ENCODE measurements at regions not wholly inside any gene's neighbourhood (a gene's known extent, or its start where the extent isn't known, plus 50 kb on each side); places are given as distances from the start of the nearest gene placed in this dataset.
"Not testable (repeated sequence)": the region's sequence is repeated elsewhere in the genome, so short reads cannot be mapped to it uniquely, and the experiment has no call there.

DNA sequence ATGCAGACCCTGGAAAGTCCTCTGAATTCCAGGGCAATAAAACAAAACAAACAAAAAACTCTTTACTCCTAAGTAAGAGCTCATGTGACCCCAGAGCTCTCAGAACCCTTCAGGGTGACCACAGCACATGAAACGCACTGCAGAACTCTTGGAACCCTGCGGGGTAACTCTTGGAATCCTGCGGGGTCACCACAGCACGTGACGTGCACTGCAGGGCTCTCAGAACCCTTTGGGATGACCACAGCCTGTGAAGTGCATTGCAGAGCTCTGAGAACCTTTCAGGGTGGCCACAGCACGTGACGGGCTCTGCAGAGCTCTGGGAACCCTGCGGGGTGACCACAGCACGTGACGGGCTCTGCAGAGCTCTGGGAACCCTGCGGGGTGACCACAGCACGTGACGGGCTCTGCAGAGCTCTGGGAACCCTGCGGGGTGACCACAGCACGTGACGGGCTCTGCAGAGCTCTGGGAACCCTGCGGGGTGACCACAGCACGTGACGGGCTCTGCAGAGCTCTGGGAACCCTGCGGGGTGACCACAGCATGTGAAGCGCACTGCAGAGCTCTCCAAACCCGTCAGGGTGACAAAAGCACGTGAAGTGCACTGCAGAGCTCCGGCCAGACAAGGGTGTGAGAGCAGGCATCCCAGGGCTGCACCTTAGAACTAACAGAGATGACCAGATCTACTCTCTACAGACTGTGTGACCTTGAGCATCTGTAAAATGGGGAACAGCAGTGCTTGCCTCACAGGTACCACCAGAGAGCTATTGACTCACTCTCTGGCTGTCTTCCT, 110.1 kb downstream of the ADRA2C start:
- not testable (repeated sequence) for DNase-seq (ENCODE audit: low read depth in 4 of 4, low spot score in 2 of 4)

DNA sequence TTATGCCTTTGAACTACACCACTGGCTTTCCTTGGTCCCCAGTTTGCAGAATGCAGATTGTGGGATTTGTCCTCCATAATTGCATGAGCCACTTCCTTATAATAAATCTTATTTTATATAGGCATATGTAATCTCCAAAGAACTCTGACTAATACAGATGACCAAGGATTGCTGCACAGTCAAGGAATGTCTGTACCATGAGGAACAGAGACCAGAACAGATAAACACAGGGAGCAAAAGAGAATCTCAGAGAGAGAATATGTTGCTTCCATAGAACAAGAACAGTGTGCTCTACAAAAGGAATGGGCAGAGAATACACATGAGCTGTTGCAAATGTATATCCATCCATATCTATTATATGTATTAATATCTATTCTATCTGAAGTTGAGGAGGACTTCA, 111.1 kb downstream of the ADRA2C start:
- DNase-seq (ENCODE audit: low read depth in 4 of 4, low spot score in 2 of 4), result no peak

DNA sequence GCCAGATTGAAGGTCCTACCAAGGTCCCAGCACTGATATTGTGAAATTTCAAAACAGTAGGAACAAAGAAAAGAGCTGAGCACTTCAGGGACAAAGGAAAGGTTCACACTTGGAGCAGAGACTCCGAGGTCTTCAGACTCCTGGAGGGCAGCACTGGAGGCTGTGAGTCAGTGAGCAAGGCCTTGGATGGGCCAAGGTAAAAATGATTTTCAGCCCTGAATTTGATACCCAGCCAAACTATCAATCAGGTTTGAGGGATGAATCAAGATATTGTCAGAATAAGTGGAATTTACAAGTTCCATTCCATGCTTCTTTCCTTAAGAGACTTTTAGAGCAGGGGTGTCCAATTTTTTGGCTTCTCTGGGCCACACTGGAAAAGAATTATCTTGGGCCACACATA, 111.7 kb downstream of the ADRA2C start:
- no peak for DNase-seq (ENCODE audit: low read depth in 4 of 4, low spot score in 2 of 4)

DNA sequence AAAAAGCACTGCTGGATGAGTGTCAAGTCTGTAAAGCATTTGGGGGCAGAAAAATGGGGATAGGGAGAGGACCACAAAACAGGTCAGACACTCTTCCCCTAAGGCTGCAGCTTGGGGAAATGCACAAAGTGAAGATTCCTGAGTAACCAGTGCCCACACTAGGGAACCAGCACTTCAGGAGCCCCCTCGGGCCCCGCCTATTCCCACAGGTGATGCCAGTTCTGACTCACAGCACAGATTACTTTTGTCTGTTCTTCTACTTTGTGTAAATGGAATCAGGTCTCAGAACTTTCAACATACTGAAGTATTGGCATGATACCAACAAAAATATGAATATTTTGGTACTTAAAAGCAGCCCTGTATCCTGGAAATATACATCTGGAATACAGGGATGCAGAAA, 112.5 kb downstream of the ADRA2C start:
- DNase-seq (ENCODE audit: low read depth in 4 of 4, low spot score in 2 of 4), result no peak

DNA sequence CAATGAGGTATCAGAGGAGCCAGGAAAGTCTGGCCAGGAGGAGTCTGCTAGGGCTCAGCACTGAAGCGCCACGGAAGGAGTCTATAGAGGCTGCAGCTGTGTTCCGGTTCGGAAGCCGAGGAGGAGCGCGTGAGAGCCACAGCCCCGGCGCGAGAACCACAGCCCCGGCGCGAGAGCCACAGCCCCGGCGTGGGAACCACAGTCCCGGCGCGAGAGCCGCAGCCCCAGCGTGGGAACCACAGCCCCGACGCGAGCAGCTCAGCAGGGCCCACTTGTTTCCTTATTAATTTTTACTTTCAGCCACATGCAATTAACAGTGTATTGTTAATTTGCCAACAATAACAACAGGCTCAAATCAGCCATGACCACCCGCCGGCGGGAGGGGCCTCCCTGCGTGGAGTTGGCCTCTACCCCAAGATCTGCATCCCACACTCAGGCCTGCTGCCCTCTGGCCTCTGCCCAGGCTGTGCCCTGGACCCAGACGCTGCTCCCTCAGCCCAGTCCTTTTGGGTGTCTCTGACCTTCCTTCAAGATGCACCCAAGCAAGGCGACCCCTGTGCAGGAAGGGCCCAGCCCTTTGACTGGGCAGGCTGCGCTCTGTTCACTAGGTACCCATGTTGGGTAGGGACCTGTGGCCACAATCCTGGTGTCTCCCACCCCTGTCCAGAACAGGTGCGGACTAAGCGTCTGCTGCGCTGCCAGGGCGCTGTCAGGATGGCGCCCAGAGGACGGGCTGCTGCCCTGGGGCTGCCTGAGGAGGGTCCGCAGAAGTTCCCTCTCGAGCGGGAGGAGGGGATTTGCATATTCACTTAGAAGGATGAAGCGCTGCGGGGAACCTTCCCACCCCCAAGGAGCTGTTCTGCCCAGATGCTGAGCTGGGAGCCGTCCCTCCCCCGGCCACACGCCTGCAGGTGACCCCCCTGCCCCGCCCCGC, 113.8 kb downstream of the ADRA2C start:
- DNase-seq (ENCODE audit: low read depth in 4 of 4, low spot score in 2 of 4), result no peak

DNA sequence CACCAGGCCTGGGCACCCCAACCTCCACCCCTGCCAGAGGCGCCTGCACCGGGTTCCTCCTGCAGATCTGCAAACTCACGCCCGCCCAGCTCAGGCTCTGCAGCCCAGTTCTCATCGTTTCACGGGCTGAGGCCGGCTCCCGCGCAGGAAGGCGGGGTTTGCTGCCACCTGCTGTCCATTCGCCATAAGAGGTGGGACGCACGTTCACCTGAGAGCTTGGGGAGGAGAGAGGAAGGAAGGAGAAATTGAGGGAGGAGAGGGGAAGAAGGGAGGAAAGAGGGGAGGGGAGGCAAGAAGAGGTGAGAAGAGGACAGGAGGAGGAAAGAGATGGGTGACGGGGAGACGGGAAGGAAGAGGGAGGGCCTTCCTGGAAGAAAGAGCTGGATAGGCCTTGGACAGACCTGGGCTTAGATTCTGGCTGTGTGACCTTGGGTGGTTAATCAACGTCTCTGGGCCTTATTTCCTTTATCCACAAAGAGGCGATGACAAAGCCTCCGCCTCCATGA, 114.5 kb downstream of the ADRA2C start:
- peak in 3 of 4 donors; percentile 47 to 65 (median 56) for DNase-seq (ENCODE audit: low read depth in 4 of 4, low spot score in 2 of 4)

DNA sequence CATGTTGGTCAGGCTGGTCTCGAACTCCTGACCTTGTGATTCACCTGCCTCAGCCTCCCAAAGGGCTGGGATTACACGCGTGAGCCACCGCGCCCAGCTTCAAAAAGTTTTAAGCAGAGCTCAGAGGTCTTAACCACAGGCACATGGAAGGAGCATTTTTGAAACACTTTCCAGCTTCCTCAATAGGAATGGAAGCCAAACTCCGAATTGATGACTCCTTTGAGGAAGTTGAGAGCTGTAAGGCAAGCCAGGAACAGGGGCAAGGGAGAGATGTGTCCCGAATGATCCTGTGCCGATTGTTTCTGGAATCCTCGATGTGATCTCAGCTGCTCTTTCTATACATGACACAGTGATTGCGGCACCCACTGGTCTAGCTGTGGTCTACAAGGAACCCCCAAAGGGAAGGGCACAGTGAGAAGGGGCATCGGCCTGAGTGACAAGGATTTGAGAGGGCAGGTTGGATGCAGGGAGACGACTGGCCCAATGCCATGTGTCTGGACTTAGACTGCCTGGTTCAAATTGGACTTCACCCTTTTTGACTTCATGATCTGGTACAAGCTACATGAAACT, 116.2 kb downstream of the ADRA2C start:
- DNase-seq (ENCODE audit: low read depth in 4 of 4, low spot score in 2 of 4), result not testable (repeated sequence)

DNA sequence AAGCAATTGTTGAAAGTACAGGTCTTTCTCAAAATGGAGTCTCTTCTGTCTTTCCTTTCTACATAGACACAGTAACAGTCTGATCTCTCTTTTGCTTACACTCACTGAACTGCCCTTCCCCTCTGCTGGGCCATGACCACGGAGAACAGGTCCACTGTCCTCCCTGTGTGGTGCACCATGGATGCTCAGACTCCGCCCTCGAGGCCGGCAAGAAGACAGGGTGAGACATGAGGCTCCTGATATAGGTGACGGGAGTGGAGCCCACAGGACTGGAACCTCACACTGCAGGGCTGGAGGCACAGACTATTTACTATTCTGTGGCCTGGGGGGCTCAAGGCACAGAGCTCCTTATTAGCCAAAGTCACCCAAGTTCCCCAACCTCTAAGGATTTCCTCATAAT, 118.1 kb downstream of the ADRA2C start:
- DNase-seq (ENCODE audit: low read depth in 4 of 4, low spot score in 2 of 4), result not testable (repeated sequence)

DNA sequence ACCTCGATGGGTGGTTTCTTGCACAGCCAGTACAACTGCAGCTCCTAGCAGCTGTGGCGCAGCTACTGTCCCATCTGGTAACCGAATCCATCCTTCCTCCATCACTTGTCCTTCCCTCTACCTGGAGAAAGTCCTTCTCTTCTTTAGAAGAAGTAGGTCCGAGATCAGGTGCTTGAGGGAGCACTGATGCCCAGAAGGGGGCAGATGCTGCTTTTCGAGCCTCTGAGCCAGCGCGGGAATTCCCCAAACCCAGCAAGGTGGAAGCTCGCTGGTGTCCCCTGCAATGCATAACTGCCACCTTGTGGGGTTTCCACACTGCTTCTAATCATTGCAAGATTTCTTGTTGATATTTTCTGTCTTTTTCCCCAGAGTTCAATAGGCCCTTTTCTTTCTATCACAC, 127.4 kb downstream of the ADRA2C start:
- not testable (repeated sequence) for DNase-seq (ENCODE audit: low read depth in 4 of 4, low spot score in 2 of 4)

DNA sequence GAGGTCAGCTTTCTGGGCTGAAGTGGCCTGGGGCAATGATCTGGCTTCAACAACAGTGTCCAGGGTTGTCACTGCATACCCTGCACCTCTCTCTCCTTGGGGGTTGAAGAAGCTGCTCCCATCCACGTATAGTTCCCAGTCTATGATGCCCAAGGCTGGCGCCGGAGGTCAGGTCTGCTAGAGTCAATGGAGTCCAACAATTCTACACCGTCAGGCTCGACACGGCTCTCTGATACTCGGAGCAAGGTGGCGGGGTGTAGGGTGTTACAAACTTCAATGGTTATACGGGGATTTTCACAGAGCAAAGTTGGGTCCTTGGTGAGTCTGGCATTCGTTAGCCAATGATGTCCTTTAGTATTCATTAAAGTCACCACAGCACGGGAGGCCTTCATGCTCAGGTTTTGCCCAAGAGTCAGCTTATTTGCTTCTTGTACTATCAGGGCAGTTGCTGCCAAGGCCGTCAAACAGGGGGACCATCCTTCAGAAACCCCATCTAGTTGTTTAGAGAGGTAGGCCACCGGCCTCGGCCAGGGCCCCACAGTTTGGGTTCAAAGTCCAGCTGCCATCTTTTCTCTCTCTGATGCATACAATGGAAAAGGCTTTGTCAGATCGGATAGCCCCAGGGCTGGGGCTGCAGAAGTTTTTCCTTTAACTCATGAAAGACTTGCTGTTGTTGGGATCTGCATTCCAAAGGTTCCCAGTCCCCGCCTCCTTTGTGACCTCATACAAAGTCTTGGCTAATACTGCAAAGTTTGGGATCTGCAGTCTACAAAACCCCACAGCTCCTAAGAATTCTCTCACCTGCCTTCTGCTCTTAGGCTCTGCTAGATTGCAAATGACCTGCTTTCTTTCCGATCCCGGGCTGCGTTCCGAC, 128.1 kb downstream of the ADRA2C start:
- DNase-seq (ENCODE audit: low read depth in 4 of 4, low spot score in 2 of 4), result not testable (repeated sequence)

DNA sequence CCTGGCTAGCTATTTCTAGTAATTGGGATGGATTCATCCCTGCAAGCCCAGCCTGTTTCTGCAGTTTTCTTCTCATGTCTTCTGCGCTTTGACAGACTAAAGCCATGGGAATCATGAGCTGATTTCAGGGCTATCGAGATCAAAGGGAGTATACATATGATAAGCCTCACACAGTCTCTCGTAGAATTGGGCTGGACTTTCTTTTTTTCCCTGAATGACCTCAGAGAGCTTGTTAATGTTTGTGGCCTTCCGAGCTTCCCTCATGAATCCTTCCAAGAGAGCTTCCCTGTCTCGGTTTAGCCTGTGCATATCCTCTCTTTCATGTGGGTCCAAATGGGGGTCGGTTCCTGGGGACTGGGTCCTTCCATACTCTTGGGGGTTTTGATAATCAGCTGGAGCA, 130.3 kb downstream of the ADRA2C start:
- DNase-seq (ENCODE audit: low read depth in 4 of 4, low spot score in 2 of 4), result no peak

DNA sequence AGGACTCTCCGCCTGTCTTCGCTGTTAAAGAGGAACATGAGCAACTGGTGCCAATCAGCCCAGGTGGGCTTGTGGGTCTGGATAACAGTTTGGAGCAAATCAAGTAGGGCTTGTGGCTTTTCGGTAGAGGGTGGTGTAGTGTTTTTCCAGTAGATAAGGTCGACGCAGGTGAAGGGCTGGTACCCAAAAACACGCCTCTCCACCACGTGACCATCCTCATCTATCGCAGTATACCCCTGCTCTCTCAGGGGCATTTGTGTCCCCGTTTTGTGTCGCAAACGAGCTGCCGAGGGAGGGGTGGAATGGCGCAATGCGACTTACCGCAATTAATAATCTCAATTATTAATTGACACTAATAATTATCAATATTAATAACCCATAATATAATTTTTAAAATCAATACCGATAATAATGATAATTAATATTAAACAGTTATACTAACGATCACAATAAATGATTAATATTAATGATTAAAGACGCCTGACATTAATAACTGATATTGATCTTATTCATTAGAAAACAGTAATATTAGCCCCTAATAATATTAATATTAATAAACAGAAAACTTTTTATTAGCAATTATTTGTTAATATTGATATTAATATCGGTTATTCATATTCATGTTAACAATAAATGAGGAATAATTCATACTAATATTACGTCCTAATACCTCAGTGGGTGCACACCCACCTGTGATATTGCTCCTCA, 130.8 kb downstream of the ADRA2C start:
- DNase-seq (ENCODE audit: low read depth in 4 of 4, low spot score in 2 of 4), result not testable (repeated sequence)

DNA sequence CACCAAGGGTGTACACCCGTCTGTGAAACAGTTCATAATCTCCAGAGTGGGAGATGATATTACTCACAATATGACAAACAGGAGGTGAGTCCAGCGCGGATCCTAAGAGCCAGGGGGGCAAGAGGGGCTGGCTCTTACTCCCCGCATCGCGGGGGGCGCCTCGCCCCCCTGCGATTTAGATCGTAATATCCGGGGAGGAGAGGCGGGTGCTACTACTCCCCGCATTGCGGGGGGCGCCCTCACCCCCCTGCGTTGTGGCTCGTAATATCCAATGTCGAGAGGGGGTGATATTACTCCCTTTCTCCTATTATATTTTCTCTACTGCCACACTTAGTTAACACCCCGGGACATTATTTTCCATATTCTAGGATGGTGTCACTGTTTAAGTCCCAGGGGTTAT, 131.9 kb downstream of the ADRA2C start:
- DNase-seq (ENCODE audit: low read depth in 4 of 4, low spot score in 2 of 4), result no peak

DNA sequence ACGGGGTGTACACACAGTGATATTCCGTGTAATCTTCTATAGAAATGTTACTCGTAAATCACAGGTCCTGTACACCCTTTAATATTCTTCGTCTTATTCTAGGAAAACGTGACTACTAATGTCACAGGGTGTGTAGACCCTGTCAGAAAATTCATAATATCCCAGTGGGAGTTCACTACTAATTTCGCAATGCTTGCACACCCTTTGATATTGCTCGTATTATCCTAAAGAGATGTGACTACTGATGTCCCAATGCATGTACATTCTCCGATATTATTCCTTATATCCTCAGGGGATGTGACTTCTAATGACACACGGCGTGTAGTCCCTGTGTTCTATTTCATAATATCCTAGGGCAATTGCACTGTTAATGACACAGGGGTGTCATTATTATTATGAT, 132.7 kb downstream of the ADRA2C start:
- DNase-seq (ENCODE audit: low read depth in 4 of 4, low spot score in 2 of 4), result not testable (repeated sequence)

DNA sequence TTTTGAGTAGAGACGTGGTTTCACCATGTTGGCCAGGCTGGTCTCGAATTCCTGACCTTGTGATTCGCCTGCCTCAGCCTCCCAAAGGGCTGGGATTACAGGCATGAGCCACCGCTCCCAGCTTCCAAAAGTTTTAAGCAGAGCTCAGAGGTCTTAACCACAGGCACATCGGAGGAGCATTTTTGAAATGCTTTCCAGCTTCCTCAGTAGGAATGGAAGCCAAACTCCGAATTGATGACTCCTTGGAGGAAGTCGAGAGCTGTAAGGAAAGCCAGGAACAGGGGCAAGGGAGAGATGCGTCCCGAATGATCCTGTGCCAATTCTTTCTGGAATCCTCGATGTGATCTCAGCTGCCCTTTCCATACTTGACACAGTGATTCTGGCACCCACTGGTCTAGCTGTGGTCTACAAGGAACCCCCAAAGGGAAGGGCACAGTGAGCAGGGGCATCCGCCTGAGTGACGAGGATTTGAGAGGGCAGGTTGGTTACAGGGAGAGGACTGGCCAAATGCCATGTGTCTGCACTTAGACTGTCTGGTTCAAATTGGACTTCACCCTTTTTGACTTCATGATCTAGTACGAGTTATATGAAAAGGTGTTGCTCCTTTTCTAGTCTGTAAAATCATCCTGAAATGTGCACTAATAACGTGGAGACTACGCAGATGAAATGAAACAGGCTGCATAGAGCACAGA, 138.2 kb downstream of the ADRA2C start:
- DNase-seq (ENCODE audit: low read depth in 4 of 4, low spot score in 2 of 4), result not testable (repeated sequence)

DNA sequence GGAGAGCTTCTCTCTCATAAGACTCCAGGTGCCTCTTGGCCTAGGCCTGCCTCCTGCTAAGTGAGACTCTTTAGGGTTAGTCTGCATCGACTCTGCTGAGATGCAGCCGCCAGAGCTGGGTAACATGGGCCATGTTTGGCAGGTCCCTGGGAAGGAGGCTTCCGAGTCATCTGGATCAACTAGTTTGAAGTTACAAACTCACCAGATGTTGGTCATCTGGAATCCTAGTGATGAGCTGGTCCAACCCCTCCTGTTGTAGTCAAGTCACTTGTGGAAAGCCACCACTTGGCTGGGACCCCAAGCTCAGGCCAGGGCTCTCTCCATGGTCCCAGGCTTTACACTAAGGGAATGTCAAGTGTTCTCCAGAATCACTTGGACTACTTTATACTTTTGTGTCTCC, 143.4 kb downstream of the ADRA2C start:
- not testable (repeated sequence) for DNase-seq (ENCODE audit: low read depth in 4 of 4, low spot score in 2 of 4)

DNA sequence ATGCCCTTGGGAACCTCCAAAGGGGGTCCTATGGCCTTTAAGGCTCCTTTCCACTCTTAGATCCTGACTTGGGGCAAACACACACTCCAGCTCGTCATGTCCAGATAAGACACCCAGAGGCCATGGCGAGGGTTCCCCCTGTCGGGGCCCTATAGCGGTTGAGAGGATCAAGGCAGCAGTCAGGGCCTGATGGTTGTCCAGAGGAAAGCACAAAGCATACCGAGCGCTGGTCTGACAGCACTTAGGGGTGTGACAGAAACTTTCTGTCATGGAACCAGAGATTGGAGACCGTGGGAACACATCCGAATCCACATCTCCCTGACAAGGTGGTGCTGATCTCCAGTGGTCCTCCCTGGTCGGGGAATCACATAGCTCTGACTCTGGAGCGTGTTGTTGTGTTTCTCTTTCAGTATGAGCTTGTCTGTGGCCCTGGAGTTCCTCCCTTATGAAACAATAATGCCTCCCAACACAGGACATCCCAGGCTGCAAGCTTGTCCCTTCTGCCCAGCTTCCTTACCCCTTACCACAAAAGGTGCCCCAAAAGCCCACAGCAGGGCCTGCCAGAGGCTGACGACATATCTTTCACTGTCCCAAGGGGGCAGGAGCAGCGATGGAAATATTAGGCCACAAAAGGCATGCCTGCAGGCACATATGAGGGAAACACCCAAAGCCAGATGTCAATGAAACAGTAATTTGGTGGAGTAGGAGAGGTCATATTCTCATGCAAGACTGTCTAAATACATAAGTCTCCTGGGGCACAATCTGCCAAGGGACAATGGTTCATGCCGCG, 144.2 kb downstream of the ADRA2C start:
- not testable (repeated sequence) for DNase-seq (ENCODE audit: low read depth in 4 of 4, low spot score in 2 of 4)

DNA sequence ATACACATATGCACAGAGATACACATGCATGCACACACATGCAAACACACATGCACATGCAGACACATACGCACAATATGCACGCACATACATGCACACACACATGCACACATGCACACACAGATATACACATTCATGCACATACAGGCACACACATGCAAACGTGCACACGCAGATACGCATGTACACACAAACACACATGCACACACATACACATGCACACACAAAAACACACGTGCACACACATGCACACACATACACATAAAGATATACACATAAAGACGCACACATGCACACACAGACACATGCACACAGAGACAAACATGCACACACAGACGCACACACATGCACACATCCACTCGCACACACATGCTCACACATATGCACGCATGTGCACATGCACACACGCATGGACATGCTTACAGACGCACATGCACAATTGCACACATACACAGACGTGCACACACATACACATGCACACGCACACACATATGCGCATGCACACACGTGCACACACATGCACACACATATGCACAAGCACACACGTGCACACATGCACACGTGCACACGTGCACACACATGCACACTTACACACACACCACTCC, 145.2 kb downstream of the ADRA2C start:
- no peak for DNase-seq (ENCODE audit: low read depth in 4 of 4, low spot score in 2 of 4)
